Activated CD8-positive, alpha-beta T cell treated with anti-CD3 and anti-CD28 coated beads, Interleukin-2, amount 10 ng/mL, durations not matched to agents 7 days and 5 days (primary cell): ENCODE measurements at regions not wholly inside any gene's neighbourhood (a gene's known extent, or its start where the extent isn't known, plus 50 kb on each side); places are given as distances from the start of the nearest gene placed in this dataset.

Experiments
- ATAC-seq: fragments of 150-1000 bp; cut with Tn5 transposase; one replicate; pipeline ENCODE4 v1.10.0; 2021; ENCODE audit warnings: moderate library complexity
- CTCF ChIA-PET: fragments of 350-600 bp; sonication (Branson Sonifier 250); formaldehyde crosslinking; loops from one replicate; lab custom pipeline; 2021; ENCODE audit warnings: antibody characterized with exemption; lab: Charles Lee
- POLR2A ChIA-PET: fragments of 350-600 bp; sonication (Branson Sonifier 250); formaldehyde crosslinking; loops from one replicate; lab custom pipeline; 2021; ENCODE audit warnings: antibody characterized with exemption; lab: Charles Lee
- DNase-seq: peaks from one replicate; pipeline ENCODE4 v3.0.0-alpha.2; 2020
- H3K27ac Mint-ChIP-seq: one replicate; pipeline ENCODE4 v1.8.0; 2021; ENCODE audit warnings: mild to moderate bottlenecking, mixed read lengths
- H3K27me3 Mint-ChIP-seq: one replicate; pipeline ENCODE4 v1.8.0; 2021; ENCODE audit warnings: low read depth, mixed read lengths
- H3K36me3 Mint-ChIP-seq: one replicate; pipeline ENCODE4 v1.8.0; 2021; ENCODE audit warnings: low read depth, mixed read lengths
- H3K4me1 Mint-ChIP-seq: one replicate; pipeline ENCODE4 v1.8.0; 2021; ENCODE audit warnings: low read depth, mixed read lengths
- H3K4me3 Mint-ChIP-seq: one replicate; pipeline ENCODE4 v1.8.0; 2021; ENCODE audit warnings: mild to moderate bottlenecking, mixed read lengths
- H3K9me3 Mint-ChIP-seq: one replicate; pipeline ENCODE4 v1.8.0; 2022; ENCODE audit warnings: mixed read lengths; ENCODE audit not compliant: insufficient read depth

DNA sequence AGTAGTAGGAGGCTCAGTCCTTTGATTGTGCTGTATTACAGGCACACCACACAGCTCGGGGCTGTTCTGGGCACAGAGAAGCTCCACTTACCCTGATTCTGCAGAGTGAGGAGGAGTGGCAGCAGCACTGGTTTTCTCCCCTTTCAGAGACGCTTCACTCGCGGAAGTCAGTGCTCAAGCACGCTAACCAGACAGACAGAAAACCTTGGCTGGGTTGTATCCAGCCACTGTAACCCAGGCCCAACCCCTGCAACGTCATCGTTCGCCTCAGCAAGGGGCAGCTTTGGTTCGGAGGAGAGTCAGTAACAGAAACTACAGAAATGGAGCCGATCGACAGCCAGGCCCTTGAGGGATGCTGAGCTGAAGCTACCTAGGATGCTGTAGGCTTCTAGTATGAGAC is 171.0 kb downstream of the SLC16A9 start:
- ChIA-PET CTCF (interaction anchor here (0.5 kb wide), 1 partner anchor 22 kb away, joined by 3 read pairs; no protein-coding TSS in a partner anchor), POLR2A (no interaction called here)
- no peak for ATAC-seq
- DNase-seq: no peak
- no peaks in the 10 kb centered on the region for H3K27me3 Mint-ChIP-seq
- no peak overlapping the region for H3K27ac Mint-ChIP-seq
- H3K36me3 Mint-ChIP-seq: no peaks in the 10 kb centered on the region
- no peaks in the 10 kb centered on the region for H3K4me1 Mint-ChIP-seq
- no peak overlapping the region for H3K4me3 Mint-ChIP-seq
- H3K9me3 Mint-ChIP-seq: peaks cover 5% of the 10 kb centered on the region

GRCh38 chr10:59537501-59537900 is 172.1 kb downstream of the SLC16A9 start:
- ATAC-seq (no peak), DNase-seq (no peak)
- ChIA-PET POLR2A (no interaction called here), CTCF (no interaction called here)
- H3K4me3 Mint-ChIP-seq: no peak overlapping the region
- H3K27ac Mint-ChIP-seq: no peak overlapping the region
- H3K4me1 Mint-ChIP-seq: no peaks in the 10 kb centered on the region
- H3K27me3 Mint-ChIP-seq: no peaks in the 10 kb centered on the region
- peaks cover 5% of the 10 kb centered on the region for H3K9me3 Mint-ChIP-seq
- H3K36me3 Mint-ChIP-seq: no peaks in the 10 kb centered on the region

DNA sequence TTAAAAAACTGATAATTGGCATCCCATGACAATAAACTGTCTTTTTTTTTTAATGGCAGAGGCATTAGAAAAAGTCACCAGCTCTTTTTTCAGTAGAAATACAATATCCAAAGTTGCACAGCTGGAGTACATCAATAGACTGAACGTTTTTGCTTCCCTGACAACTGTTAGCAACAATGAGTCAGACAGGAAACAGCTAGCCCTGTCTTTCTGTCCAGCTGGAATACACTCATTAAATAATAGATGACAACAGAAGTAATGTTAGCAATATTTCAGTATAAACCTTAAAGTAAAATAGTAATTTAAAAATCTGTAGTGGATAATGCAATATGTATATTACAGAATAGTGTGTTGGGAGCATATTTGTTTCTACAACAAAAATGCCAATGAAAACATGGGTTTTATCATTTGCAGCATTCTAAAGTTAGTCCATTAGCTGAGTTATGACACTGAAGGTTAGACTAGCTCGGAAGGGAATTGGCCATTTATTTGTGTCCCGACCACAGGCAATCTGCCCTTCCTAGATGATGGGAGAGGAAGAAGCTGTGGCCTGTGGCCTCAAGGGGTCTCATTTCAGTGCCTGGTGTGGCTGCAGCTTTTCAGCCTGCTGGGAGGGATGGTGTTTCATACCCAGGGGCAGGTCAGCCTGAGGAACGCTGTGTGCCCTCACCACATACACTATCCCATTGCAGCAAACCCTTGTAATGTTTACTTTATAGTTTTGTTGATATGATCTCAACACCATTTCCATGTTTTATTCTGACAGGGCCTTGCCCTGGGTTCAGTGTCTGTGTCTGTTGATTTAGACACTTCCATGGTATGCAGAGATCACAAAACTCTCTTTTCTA is 173.3 kb downstream of the SLC16A9 start:
- POLR2A ChIA-PET: no interaction called here
- CTCF ChIA-PET: no interaction called here
- H3K36me3 Mint-ChIP-seq: no peaks in the 10 kb centered on the region
- H3K27me3 Mint-ChIP-seq: no peaks in the 10 kb centered on the region
- no peak overlapping the region for H3K27ac Mint-ChIP-seq
- DNase-seq: no peak
- H3K4me3 Mint-ChIP-seq: no peak overlapping the region
- no peak for ATAC-seq
- no peaks in the 10 kb centered on the region for H3K4me1 Mint-ChIP-seq
- H3K9me3 Mint-ChIP-seq: no peaks in the 10 kb centered on the region

DNA sequence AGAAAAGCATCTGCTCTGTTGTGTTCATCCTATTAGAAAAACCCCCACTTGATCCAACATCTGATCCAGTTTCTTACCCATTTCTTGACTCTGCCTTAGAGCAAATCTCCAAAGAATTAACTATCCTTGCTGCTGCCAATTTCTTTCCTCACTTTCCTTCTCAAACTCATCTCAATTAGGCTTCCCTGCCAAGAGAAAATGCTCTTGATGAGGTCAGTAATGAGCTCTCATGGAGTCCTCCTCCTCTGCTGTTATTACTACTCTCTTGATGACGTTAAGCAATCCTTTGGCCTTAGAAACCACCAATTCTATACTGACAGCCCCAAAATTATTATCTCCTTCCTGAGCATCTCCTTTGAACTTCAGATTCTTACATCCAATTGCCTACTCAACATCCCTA is 162.0 kb upstream of the FAM13C start:
- no peak for ATAC-seq
- Mint-ChIP-seq H3K9me3 (no peaks in the 10 kb centered on the region), H3K4me3 (no peak overlapping the region), H3K4me1 (no peaks in the 10 kb centered on the region), H3K36me3 (no peaks in the 10 kb centered on the region), H3K27me3 (no peaks in the 10 kb centered on the region), H3K27ac (no peak overlapping the region)
- no peak for DNase-seq
- ChIA-PET CTCF (no interaction called here), POLR2A (no interaction called here)

DNA sequence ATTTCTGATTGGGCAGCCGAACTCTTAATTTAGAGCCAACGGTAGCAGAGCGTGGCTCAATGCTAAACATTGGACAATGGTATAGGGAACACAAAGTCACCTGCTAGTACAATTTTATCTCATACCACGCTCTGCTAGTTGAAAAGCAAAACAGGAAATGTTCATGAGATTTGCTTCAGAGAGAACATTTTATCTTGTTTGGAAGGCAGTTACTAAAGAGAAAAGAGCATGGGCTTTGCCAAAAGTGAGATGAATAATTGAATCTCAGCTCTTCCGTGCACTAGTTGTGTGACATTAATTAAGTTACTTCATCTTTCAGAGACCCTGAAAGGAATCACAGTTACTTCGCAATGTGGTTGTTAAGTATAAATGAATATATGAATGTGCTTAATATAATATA is 161.5 kb upstream of the FAM13C start:
- Mint-ChIP-seq H3K9me3 (no peaks in the 10 kb centered on the region), H3K4me3 (no peak overlapping the region), H3K27me3 (no peaks in the 10 kb centered on the region), H3K27ac (no peak overlapping the region), H3K36me3 (no peaks in the 10 kb centered on the region), H3K4me1 (no peaks in the 10 kb centered on the region)
- no peak for ATAC-seq
- CTCF ChIA-PET: no interaction called here
- POLR2A ChIA-PET: no interaction called here
- no peak for DNase-seq

GRCh38 chr10:59517996-59518395 is 155.6 kb upstream of the FAM13C start:
- no peaks in the 10 kb centered on the region for H3K27me3 Mint-ChIP-seq
- DNase-seq (no peak), ATAC-seq (no peak)
- H3K4me1 Mint-ChIP-seq: no peaks in the 10 kb centered on the region
- no peaks in the 10 kb centered on the region for H3K36me3 Mint-ChIP-seq
- no peak overlapping the region for H3K27ac Mint-ChIP-seq
- POLR2A ChIA-PET: no interaction called here
- H3K9me3 Mint-ChIP-seq: no peaks in the 10 kb centered on the region
- H3K4me3 Mint-ChIP-seq: no peak overlapping the region
- CTCF ChIA-PET: no interaction called here

DNA sequence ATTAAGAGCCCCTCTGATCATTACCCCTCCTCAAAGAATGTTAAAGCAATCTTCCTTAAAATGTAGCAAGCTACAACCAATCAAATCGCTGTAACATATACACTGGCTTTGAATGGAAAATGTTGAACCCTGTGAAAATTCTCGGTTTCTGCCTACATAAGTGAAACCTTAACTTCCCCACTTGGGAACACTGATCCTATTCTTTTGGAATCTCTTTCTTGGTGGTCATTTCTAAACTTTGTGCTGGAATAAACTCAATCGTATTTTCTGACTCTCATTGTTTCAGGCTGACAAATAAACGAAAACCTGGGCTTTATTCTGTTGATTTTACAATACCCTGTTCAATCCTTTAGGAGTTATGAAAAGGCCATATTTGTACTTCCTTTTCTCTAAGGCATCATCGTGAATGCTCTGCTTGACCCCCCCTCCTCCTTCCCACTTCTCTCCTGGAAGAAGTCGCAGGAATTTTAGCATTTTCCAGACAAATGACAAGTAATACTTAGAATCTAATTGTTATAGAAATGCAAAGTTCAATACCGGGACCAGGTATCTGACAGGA is 155.1 kb upstream of the FAM13C start:
- Mint-ChIP-seq H3K36me3 (no peaks in the 10 kb centered on the region), H3K27ac (no peak overlapping the region), H3K4me3 (no peak overlapping the region), H3K4me1 (no peaks in the 10 kb centered on the region), H3K9me3 (no peaks in the 10 kb centered on the region), H3K27me3 (no peaks in the 10 kb centered on the region)
- ATAC-seq: no peak
- ChIA-PET POLR2A (no interaction called here), CTCF (no interaction called here)
- no peak for DNase-seq

GRCh38 chr10:59513558-59513957 is 151.2 kb upstream of the FAM13C start:
- ATAC-seq: no peak
- POLR2A ChIA-PET: no interaction called here

GRCh38 chr10:59512951-59513350 is 150.6 kb upstream of the FAM13C start:
- no peaks in the 10 kb centered on the region for H3K9me3 Mint-ChIP-seq

More at GRCh38 chr10:59513558-59513957, 151.2 kb upstream of the FAM13C start:
- Mint-ChIP-seq H3K27me3 (no peaks in the 10 kb centered on the region), H3K4me3 (no peak overlapping the region), H3K27ac (no peak overlapping the region), H3K9me3 (no peaks in the 10 kb centered on the region), H3K4me1 (no peaks in the 10 kb centered on the region), H3K36me3 (no peaks in the 10 kb centered on the region)
- CTCF ChIA-PET: no interaction called here
- no peak for DNase-seq

DNA sequence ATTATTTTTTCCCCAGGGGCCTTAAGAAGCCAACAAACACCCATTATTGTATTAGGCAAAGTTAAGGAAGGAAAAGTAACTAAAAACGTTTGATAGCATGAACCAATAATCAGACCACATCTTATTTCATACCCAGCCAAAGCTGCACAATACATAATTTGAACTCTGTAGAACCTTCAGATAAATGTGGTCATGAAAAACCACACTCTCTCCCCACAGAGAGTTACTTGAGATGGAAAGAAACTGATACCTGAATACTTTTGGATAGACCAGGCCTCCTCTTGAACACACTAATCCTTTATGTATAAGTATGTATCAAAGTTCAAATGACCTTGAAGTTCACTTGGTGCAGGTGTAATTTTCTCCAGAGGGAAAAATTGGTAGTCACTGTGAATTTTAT is 146.6 kb upstream of the FAM13C start:
- CTCF ChIA-PET: no interaction called here
- Mint-ChIP-seq H3K9me3 (no peaks in the 10 kb centered on the region), H3K27ac (no peak overlapping the region), H3K36me3 (no peaks in the 10 kb centered on the region), H3K4me3 (no peak overlapping the region), H3K27me3 (no peaks in the 10 kb centered on the region), H3K4me1 (no peaks in the 10 kb centered on the region)
- no peak for DNase-seq
- POLR2A ChIA-PET: no interaction called here
- ATAC-seq: no peak

More at GRCh38 chr10:59512951-59513350, 150.6 kb upstream of the FAM13C start:
- no peak for ATAC-seq
- DNase-seq: no peak
- no peaks in the 10 kb centered on the region for H3K36me3 Mint-ChIP-seq
- POLR2A ChIA-PET: no interaction called here
- no peaks in the 10 kb centered on the region for H3K4me1 Mint-ChIP-seq
- CTCF ChIA-PET: no interaction called here
- H3K4me3 Mint-ChIP-seq: no peak overlapping the region
- no peaks in the 10 kb centered on the region for H3K27me3 Mint-ChIP-seq
- no peak overlapping the region for H3K27ac Mint-ChIP-seq

GRCh38 chr10:59508296-59508695 is 145.9 kb upstream of the FAM13C start:
- ATAC-seq (no peak), DNase-seq (no peak)
- Mint-ChIP-seq H3K4me3 (no peak overlapping the region), H3K27me3 (no peaks in the 10 kb centered on the region), H3K36me3 (no peaks in the 10 kb centered on the region), H3K4me1 (no peaks in the 10 kb centered on the region), H3K9me3 (no peaks in the 10 kb centered on the region), H3K27ac (no peak overlapping the region)
- CTCF ChIA-PET: no interaction called here
- POLR2A ChIA-PET: no interaction called here

- Mint-ChIP-seq H3K4me3 (no peak overlapping the region), H3K27ac (no peak overlapping the region), H3K9me3 (no peaks in the 10 kb centered on the region), H3K4me1 (no peaks in the 10 kb centered on the region), H3K27me3 (no peaks in the 10 kb centered on the region), H3K36me3 (no peaks in the 10 kb centered on the region)
- DNase-seq (no peak), ATAC-seq (no peak)
- CTCF ChIA-PET: no interaction called here
- POLR2A ChIA-PET: no interaction called here
These were observed 143.6 kb upstream of the FAM13C start for GRCh38 chr10:59505926-59506325.
